HepG2 (cell line): ENCODE measurements at regions not wholly inside any gene's neighbourhood (a gene's known extent, or its start where the extent isn't known, plus 50 kb on each side); places are given as distances from the start of the nearest gene placed in this dataset.

ENCODE experiments used
- BORCS8-MEF2B ChIP-seq: sonication (generic); formaldehyde crosslinking; IDR thresholded peaks from 2 replicates; pipeline ENCODE4 v1.8.0; 2022; ENCODE audit warnings: mild to moderate bottlenecking, missing genetic modification reagents
- ELF1 ChIP-seq: sonication (generic); formaldehyde crosslinking; IDR thresholded peaks from 2 replicates; pipeline ENCODE4 v1.4.0; 2020; ENCODE audit warnings: missing genetic modification reagents
- FOXP1 ChIP-seq, 2 experiments: fragments of 450-650 bp in 1 of 2; IDR thresholded peaks; 2 replicates each; pipeline ENCODE4 v1.6.1; 2017 to 2018; ENCODE audit warnings: antibody characterized with exemption in 1 of 2
- HOXD1 ChIP-seq: sonication (generic); formaldehyde crosslinking; IDR thresholded peaks from 2 replicates; pipeline ENCODE4 v1.5.0; 2020; ENCODE audit warnings: missing genetic modification reagents
- IKZF1 ChIP-seq: fragments of 450-650 bp; IDR thresholded peaks from 2 replicates; pipeline ENCODE4 v1.7.1; 2016
- MXI1 ChIP-seq: IDR thresholded peaks from 3 replicates; pipeline ENCODE4 v1.6.1; 2012; ENCODE audit warnings: low read depth, low read length, inconsistent platforms, borderline replicate concordance
- NKX3-1 ChIP-seq: sonication (generic); formaldehyde crosslinking; IDR thresholded peaks from 2 replicates; pipeline ENCODE4 v1.5.0; 2020; ENCODE audit warnings: missing genetic modification reagents
- RFXAP ChIP-seq: sonication (generic); formaldehyde crosslinking; IDR thresholded peaks from 2 replicates; pipeline ENCODE4 v1.4.0; 2020; ENCODE audit warnings: missing genetic modification reagents, borderline replicate concordance
- RXRB ChIP-seq: IDR thresholded peaks from 2 replicates; pipeline ENCODE4 v1.6.1; 2016; ENCODE audit warnings: borderline replicate concordance, missing genetic modification reagents, missing compliant biosample characterization
- SP1 ChIP-seq, 2 experiments: fragments of 450-650 bp in 1 of 2; sonication (generic) in 1 of 2; formaldehyde crosslinking in 1 of 2; IDR thresholded peaks; 2 replicates each; pipeline versions ENCODE4 v1.4.0 to v1.6.1; 2016 to 2020; ENCODE audit warnings: missing genetic modification reagents in 1 of 2
- ZNF496 ChIP-seq: sonication (generic); formaldehyde crosslinking; IDR thresholded peaks from 2 replicates; pipeline ENCODE4 v1.8.1; 2023; ENCODE audit warnings: mild to moderate bottlenecking, moderate library complexity, missing genetic modification reagents; ENCODE audit not compliant: insufficient replicate concordance
- ZNF672 ChIP-seq: sonication (generic); formaldehyde crosslinking; IDR thresholded peaks from 2 replicates; pipeline ENCODE4 v1.8.1; 2022; ENCODE audit warnings: missing genetic modification reagents
- ZNF703 ChIP-seq: sonication (generic); formaldehyde crosslinking; IDR thresholded peaks from 2 replicates; pipeline ENCODE4 v1.5.1; 2020; ENCODE audit warnings: missing genetic modification reagents, mild to moderate bottlenecking, moderate library complexity, borderline replicate concordance
- ZNF766 ChIP-seq: sonication (generic); formaldehyde crosslinking; IDR thresholded peaks from 2 replicates; pipeline ENCODE4 v1.5.0; 2020; ENCODE audit warnings: missing genetic modification reagents, borderline replicate concordance
- TF ChIP-seq, protein P1 (sequence below): sonication (generic); formaldehyde crosslinking; IDR thresholded peaks from 2 replicates; pipeline ENCODE4 v1.4.0; 2020; ENCODE audit warnings: low read depth, missing genetic modification reagents
- TF ChIP-seq, protein P2 (sequence below): sonication (generic); formaldehyde crosslinking; IDR thresholded peaks from 2 replicates; pipeline ENCODE4 v1.4.0; 2020; ENCODE audit warnings: missing genetic modification reagents
- TF ChIP-seq, protein P3 (sequence below): sonication (generic); formaldehyde crosslinking; IDR thresholded peaks from 2 replicates; pipeline ENCODE4 v1.5.0; 2020; ENCODE audit warnings: missing genetic modification reagents
- TF ChIP-seq, protein P4 (sequence below): sonication (generic); formaldehyde crosslinking; IDR thresholded peaks from 2 replicates; pipeline ENCODE4 v1.5.0; 2020; ENCODE audit warnings: missing genetic modification reagents, mild to moderate bottlenecking, borderline replicate concordance
- TF ChIP-seq, protein P5 (sequence below): sonication (generic); formaldehyde crosslinking; conservative IDR thresholded peaks from 2 replicates; pipeline ENCODE4 v1.4.0; 2020; ENCODE audit warnings: missing genetic modification reagents

DNA sequence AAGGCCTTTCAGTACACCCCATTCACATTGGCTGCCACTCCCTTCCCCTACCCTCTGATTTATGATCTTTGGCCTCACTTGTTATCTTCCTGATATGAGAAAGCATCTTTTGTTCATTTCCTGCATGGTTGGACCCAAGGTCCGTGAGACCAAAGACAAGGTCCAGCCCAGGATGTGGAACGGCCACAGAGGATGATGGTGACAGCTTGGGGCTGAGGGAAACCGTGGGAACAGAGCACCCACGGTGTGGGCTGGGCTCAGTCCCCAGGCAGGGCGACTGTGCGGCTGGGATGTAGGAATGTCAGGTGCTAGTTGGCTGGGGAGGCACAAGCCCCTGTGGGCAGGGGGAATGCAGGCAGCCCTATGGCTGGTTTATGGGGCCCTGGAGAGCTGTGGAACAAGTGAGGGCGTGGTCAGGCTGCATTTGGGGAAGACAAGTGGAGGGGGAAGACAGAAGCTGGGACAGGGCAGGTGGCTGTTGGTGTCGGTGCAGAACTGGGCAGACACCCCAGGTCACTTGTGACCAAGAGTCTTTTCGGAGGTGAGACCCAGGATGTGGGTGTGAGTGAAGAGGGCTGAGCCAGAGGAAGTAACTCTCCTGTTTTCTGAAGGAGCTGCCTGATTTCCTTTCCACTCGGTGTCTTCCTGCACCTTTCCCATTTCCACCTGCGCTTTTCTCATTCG is 51.7 kb upstream of the IGFBP3 start (continued):
- TF ChIP-seq NKX3-1 (CRISPR knock-in tag) (no peak), HOXD1 (no peak), RXRB (CRISPR knock-in tag) (peak; percentile 80; the same call in 1 of the 2 replicates), BORCS8-MEF2B (no peak), ZNF766 (CRISPR knock-in tag) (no peak), ELF1 (peak; percentile 66; the same call in 1 of the 2 replicates), ZNF496 (CRISPR knock-in tag) (no peak), IKZF1 (no peak), FOXP1 (IDR thresholded peaks at IDR 0.05) (no peak), FOXP1 (CRISPR knock-in tag; IDR thresholded peaks at IDR 0.05) (no peak), ZNF703 (CRISPR knock-in tag) (no peak), RFXAP (CRISPR knock-in tag) (no peak), SP1 (IDR thresholded peaks at IDR 0.05) (no peak), SP1 (CRISPR knock-in tag; IDR thresholded peaks at IDR 0.05) (no peak), ZNF672 (CRISPR knock-in tag) (no peak), MXI1 (no peak)
- TF ChIP-seq, protein P1, sequence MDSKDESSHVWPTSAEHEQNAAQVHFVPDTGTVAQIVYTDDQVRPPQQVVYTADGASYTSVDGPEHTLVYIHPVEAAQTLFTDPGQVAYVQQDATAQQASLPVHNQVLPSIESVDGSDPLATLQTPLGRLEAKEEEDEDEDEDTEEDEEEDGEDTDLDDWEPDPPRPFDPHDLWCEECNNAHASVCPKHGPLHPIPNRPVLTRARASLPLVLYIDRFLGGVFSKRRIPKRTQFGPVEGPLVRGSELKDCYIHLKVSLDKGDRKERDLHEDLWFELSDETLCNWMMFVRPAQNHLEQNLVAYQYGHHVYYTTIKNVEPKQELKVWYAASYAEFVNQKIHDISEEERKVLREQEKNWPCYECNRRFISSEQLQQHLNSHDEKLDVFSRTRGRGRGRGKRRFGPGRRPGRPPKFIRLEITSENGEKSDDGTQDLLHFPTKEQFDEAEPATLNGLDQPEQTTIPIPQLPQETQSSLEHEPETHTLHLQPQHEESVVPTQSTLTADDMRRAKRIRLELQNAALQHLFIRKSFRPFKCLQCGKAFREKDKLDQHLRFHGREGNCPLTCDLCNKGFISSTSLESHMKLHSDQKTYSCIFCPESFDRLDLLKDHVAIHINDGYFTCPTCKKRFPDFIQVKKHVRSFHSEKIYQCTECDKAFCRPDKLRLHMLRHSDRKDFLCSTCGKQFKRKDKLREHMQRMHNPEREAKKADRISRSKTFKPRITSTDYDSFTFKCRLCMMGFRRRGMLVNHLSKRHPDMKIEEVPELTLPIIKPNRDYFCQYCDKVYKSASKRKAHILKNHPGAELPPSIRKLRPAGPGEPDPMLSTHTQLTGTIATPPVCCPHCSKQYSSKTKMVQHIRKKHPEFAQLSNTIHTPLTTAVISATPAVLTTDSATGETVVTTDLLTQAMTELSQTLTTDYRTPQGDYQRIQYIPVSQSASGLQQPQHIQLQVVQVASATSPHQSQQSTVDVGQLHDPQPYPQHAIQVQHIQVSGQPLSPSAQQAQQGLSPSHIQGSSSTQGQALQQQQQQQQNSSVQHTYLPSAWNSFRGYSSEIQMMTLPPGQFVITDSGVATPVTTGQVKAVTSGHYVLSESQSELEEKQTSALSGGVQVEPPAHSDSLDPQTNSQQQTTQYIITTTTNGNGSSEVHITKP (CRISPR knock-in tag), result no peak
- TF ChIP-seq, protein P2, sequence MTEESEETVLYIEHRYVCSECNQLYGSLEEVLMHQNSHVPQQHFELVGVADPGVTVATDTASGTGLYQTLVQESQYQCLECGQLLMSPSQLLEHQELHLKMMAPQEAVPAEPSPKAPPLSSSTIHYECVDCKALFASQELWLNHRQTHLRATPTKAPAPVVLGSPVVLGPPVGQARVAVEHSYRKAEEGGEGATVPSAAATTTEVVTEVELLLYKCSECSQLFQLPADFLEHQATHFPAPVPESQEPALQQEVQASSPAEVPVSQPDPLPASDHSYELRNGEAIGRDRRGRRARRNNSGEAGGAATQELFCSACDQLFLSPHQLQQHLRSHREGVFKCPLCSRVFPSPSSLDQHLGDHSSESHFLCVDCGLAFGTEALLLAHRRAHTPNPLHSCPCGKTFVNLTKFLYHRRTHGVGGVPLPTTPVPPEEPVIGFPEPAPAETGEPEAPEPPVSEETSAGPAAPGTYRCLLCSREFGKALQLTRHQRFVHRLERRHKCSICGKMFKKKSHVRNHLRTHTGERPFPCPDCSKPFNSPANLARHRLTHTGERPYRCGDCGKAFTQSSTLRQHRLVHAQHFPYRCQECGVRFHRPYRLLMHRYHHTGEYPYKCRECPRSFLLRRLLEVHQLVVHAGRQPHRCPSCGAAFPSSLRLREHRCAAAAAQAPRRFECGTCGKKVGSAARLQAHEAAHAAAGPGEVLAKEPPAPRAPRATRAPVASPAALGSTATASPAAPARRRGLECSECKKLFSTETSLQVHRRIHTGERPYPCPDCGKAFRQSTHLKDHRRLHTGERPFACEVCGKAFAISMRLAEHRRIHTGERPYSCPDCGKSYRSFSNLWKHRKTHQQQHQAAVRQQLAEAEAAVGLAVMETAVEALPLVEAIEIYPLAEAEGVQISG, result no peak
- TF ChIP-seq, protein P3, sequence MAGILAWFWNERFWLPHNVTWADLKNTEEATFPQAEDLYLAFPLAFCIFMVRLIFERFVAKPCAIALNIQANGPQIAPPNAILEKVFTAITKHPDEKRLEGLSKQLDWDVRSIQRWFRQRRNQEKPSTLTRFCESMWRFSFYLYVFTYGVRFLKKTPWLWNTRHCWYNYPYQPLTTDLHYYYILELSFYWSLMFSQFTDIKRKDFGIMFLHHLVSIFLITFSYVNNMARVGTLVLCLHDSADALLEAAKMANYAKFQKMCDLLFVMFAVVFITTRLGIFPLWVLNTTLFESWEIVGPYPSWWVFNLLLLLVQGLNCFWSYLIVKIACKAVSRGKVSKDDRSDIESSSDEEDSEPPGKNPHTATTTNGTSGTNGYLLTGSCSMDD (CRISPR knock-in tag), result no peak
- TF ChIP-seq, protein P4, sequence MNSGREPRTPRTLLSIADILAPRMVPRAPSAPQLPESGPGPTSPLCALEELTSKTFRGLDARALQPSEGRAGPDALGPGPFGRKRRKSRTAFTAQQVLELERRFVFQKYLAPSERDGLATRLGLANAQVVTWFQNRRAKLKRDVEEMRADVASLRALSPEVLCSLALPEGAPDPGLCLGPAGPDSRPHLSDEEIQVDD (CRISPR knock-in tag), result no peak
- TF ChIP-seq, protein P5, sequence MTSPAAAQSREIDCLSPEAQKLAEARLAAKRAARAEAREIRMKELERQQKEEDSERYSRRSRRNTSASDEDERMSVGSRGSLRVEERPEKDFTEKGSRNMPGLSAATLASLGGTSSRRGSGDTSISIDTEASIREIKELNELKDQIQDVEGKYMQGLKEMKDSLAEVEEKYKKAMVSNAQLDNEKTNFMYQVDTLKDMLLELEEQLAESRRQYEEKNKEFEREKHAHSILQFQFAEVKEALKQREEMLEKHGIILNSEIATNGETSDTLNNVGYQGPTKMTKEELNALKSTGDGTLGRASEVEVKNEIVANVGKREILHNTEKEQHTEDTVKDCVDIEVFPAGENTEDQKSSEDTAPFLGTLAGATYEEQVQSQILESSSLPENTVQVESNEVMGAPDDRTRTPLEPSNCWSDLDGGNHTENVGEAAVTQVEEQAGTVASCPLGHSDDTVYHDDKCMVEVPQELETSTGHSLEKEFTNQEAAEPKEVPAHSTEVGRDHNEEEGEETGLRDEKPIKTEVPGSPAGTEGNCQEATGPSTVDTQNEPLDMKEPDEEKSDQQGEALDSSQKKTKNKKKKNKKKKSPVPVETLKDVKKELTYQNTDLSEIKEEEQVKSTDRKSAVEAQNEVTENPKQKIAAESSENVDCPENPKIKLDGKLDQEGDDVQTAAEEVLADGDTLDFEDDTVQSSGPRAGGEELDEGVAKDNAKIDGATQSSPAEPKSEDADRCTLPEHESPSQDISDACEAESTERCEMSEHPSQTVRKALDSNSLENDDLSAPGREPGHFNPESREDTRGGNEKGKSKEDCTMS, result no peak
